ENCODE measurements at regions not wholly inside any gene's neighbourhood (a gene's known extent, or its start where the extent isn't known, plus 50 kb on each side); places are given as distances from the start of the nearest gene placed in this dataset.

- Histone ChIP-seq H3K27ac (ENCODE audit: low read length) (no peak overlapping the region), H3K4me1 (ENCODE audit: insufficient read depth, low read length) (no peaks in the 10 kb centered on the region), H4K20me1 (ENCODE audit: insufficient read depth, low read length) (no peaks in the 10 kb centered on the region), H3K4me3 (ENCODE audit: low read depth in 1 of 2, low read length in 2 of 2) (no peak overlapping the region), H3K9me3 (ENCODE audit: insufficient read depth, low read length, severe bottlenecking) (no peaks in the 10 kb centered on the region), H3K9ac (ENCODE audit: low read depth, low read length) (no peak overlapping the region), H3K36me3 (ENCODE audit: insufficient read depth, low read length) (no peaks in the 10 kb centered on the region), H3K27me3 (ENCODE audit: insufficient read depth, low read length, poor library complexity) (no peaks in the 10 kb centered on the region), H3K79me2 (ENCODE audit: insufficient read depth, low read length) (no peaks in the 10 kb centered on the region), H2AFZ (ENCODE audit: low read depth, low read length) (no peak overlapping the region), H3K4me2 (ENCODE audit: insufficient read depth, low read length) (no peak overlapping the region)
- ATAC-seq (ENCODE audit: insufficient read depth, low read depth) (no peak), DNase-seq (no peak)
- TF ChIP-seq CTCF (IDR thresholded peaks at IDR 0.05; ENCODE audit: borderline replicate concordance, extremely low read depth, low read length, poor library complexity, severe bottlenecking): no peak
- TF ChIP-seq EZH2 (IDR thresholded peaks at IDR 0.05; ENCODE audit: borderline replicate concordance, low read depth, low read length, severe bottlenecking): no peak
Observed at GRCh38 chr18:71388148-71388547, 1099.3 kb downstream of the SOCS6 start.

GRCh38 chr18:71374294-71375000 is 1085.6 kb downstream of the SOCS6 start:
- Histone ChIP-seq H2AFZ (ENCODE audit: low read depth, low read length) (no peak overlapping the region), H4K20me1 (ENCODE audit: insufficient read depth, low read length) (no peaks in the 10 kb centered on the region), H3K27me3 (ENCODE audit: insufficient read depth, low read length, poor library complexity) (no peaks in the 10 kb centered on the region), H3K4me2 (ENCODE audit: insufficient read depth, low read length) (no peak overlapping the region), H3K27ac (ENCODE audit: low read length) (no peak overlapping the region), H3K36me3 (ENCODE audit: insufficient read depth, low read length) (no peaks in the 10 kb centered on the region), H3K4me3 (ENCODE audit: low read depth in 1 of 2, low read length in 2 of 2) (no peak overlapping the region), H3K4me1 (ENCODE audit: insufficient read depth, low read length) (no peaks in the 10 kb centered on the region), H3K9me3 (ENCODE audit: insufficient read depth, low read length, severe bottlenecking) (no peaks in the 10 kb centered on the region), H3K79me2 (ENCODE audit: insufficient read depth, low read length) (no peaks in the 10 kb centered on the region), H3K9ac (ENCODE audit: low read depth, low read length) (no peak overlapping the region)
- TF ChIP-seq CTCF (IDR thresholded peaks at IDR 0.05; ENCODE audit: borderline replicate concordance, extremely low read depth, low read length, poor library complexity, severe bottlenecking): no peak
- TF ChIP-seq EZH2 (IDR thresholded peaks at IDR 0.05; ENCODE audit: borderline replicate concordance, low read depth, low read length, severe bottlenecking): no peak
- ATAC-seq (ENCODE audit: insufficient read depth, low read depth) (no peak), DNase-seq (no peak)

- Histone ChIP-seq H3K4me1 (ENCODE audit: insufficient read depth, low read length) (no peaks in the 10 kb centered on the region), H3K9ac (ENCODE audit: low read depth, low read length) (no peak overlapping the region), H3K79me2 (ENCODE audit: insufficient read depth, low read length) (no peaks in the 10 kb centered on the region), H3K27me3 (ENCODE audit: insufficient read depth, low read length, poor library complexity) (no peaks in the 10 kb centered on the region), H3K4me2 (ENCODE audit: insufficient read depth, low read length) (no peak overlapping the region), H3K36me3 (ENCODE audit: insufficient read depth, low read length) (no peaks in the 10 kb centered on the region), H4K20me1 (ENCODE audit: insufficient read depth, low read length) (no peaks in the 10 kb centered on the region), H3K27ac (ENCODE audit: low read length) (no peak overlapping the region), H2AFZ (ENCODE audit: low read depth, low read length) (no peak overlapping the region), H3K4me3 (ENCODE audit: low read depth in 1 of 2, low read length in 2 of 2) (no peak overlapping the region), H3K9me3 (ENCODE audit: insufficient read depth, low read length, severe bottlenecking) (no peaks in the 10 kb centered on the region)
- ATAC-seq (ENCODE audit: insufficient read depth, low read depth) (no peak), DNase-seq (no peak)
- TF ChIP-seq EZH2 (IDR thresholded peaks at IDR 0.05; ENCODE audit: borderline replicate concordance, low read depth, low read length, severe bottlenecking) (no peak), CTCF (IDR thresholded peaks at IDR 0.05; ENCODE audit: borderline replicate concordance, extremely low read depth, low read length, poor library complexity, severe bottlenecking) (no peak)
Observed at GRCh38 chr18:71371951-71372605, 1083.2 kb downstream of the SOCS6 start.
